Endothelial cell of umbilical vein (primary cell): ENCODE measurements at regions not wholly inside any gene's neighbourhood (a gene's known extent, or its start where the extent isn't known, plus 50 kb on each side); places are given as distances from the start of the nearest gene placed in this dataset.

ENCODE experiments used
- EZH2 ChIP-seq: IDR thresholded peaks from 2 replicates; pipeline ENCODE4 v1.6.1; 2012; ENCODE audit warnings: borderline replicate concordance, low read depth, mild to moderate bottlenecking, moderate library complexity, low read length, inconsistent platforms; ENCODE audit not compliant: severe bottlenecking
- JUN ChIP-seq: IDR thresholded peaks from 2 replicates; pipeline ENCODE4 v1.6.1; 2011; ENCODE audit warnings: borderline replicate concordance, low read depth; ENCODE audit not compliant: insufficient read length, insufficient read depth
- MYC ChIP-seq: IDR thresholded peaks from one replicate; pipeline ENCODE4 v1.6.1; 2011; ENCODE audit warnings: mild to moderate bottlenecking, low read depth, low read length
- POLR2A ChIP-seq: IDR thresholded peaks from 2 replicates; pipeline ENCODE4 v1.6.1; 2012; ENCODE audit warnings: low read depth, mild to moderate bottlenecking, control low read depth, low read length
- POLR2AphosphoS5 ChIP-seq: IDR thresholded peaks from 2 replicates; pipeline ENCODE4 v1.6.1; 2012; ENCODE audit warnings: low read depth, mild to moderate bottlenecking, control low read depth, low read length, moderate library complexity; ENCODE audit not compliant: insufficient read depth
- TF ChIP-seq, protein P1 (sequence below), 2 donors: IDR thresholded peaks; 1 replicate in 1 of 2; 2 replicates in 1 of 2; pipeline ENCODE4 v1.5.1; 2011; ENCODE audit warnings: low read length in 2 of 2, mild to moderate bottlenecking in 2 of 2, moderate library complexity in 2 of 2, control low read depth in 1 of 2, inconsistent platforms in 1 of 2, low read depth in 1 of 2; ENCODE audit not compliant: insufficient read depth in 1 of 2; ENCODE audit errors: extremely low read depth in 1 of 2
- TF ChIP-seq, protein P2 (sequence below): IDR thresholded peaks from 2 replicates; pipeline ENCODE4 v1.6.1; 2011; ENCODE audit not compliant: insufficient read depth, insufficient read length

DNA sequence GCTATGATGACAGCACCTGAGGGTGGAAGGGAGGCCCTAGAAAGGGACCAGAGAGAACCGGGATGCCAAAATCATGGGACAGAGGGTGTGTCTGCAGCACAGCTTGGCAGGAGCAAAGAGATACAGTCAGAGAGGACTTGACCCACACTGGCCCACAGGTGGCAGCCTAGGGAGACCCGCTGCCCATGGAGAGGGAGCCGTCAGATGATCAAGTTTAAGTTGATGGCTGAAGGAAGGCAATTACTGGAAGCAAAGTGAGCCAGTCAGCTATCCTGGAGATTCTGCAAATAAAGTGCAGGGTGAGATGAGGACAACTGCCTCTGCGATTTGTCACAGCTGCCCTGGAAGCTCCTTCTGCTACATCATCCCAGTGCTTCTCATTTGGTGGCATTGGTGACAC lies 74.0 kb downstream of the CMPK2 start:
- TF ChIP-seq JUN (no peak), POLR2A (no peak), EZH2 (no peak), POLR2AphosphoS5 (no peak), MYC (no peak)
- TF ChIP-seq, protein P1, sequence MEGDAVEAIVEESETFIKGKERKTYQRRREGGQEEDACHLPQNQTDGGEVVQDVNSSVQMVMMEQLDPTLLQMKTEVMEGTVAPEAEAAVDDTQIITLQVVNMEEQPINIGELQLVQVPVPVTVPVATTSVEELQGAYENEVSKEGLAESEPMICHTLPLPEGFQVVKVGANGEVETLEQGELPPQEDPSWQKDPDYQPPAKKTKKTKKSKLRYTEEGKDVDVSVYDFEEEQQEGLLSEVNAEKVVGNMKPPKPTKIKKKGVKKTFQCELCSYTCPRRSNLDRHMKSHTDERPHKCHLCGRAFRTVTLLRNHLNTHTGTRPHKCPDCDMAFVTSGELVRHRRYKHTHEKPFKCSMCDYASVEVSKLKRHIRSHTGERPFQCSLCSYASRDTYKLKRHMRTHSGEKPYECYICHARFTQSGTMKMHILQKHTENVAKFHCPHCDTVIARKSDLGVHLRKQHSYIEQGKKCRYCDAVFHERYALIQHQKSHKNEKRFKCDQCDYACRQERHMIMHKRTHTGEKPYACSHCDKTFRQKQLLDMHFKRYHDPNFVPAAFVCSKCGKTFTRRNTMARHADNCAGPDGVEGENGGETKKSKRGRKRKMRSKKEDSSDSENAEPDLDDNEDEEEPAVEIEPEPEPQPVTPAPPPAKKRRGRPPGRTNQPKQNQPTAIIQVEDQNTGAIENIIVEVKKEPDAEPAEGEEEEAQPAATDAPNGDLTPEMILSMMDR (IDR thresholded peaks at IDR 0.05; ENCODE audit: extremely low read depth in 1 of 2, insufficient read depth in 1 of 2, low read depth in 1 of 2, low read length in 2 of 2) = no peak
- TF ChIP-seq, protein P2, sequence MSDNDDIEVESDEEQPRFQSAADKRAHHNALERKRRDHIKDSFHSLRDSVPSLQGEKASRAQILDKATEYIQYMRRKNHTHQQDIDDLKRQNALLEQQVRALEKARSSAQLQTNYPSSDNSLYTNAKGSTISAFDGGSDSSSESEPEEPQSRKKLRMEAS = no peak
